GM04503 (cell line): ENCODE measurements at regions not wholly inside any gene's neighbourhood (a gene's known extent, or its start where the extent isn't known, plus 50 kb on each side); places are given as distances from the start of the nearest gene placed in this dataset.

Experiments
- DNase-seq: peaks from one replicate; pipeline ENCODE4 v3.0.0-alpha.2; 2012; ENCODE audit warnings: low read depth

DNA sequence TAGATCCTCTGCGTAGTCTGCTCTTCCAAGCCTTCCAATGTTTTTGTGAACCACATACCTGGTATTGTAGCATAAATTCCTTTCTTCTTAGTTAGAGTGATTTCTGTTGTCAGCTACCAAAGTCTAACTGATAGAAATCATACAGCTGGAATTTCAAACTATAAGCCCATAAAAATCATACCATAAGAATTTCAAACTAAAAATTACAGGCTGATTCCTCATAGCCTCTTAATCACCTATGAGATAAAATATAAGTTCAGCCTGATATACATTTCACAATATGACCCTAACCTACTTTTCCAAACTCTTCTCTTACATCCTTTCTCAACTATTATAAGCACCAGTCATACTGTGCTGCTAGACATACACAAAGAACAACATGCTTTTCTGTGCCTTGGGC is 64.8 kb downstream of the PTHLH start:
- no peak for DNase-seq

- no peak for DNase-seq
Measured at GRCh38 chr12:27906658-27907473, 65.7 kb downstream of the PTHLH start.

DNA sequence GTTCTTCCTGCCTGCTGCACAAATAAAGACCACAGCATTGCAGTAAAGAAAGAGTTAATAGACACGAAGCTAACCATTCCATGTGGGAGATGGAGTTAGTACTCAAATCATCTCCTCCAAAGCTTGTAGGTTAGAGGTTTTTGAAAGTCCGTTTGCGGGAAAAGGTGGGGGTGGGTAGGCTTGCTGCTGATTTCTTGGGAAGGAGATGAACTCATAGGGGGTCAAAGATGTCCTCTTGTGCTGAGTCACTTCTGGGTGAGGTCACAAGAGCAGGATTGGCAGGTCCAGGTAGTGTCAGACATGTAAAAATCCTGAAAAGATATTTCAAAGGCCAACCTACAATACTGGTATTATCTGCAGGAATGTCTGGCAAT is 66.4 kb downstream of the PTHLH start:
- no peak for DNase-seq

DNA sequence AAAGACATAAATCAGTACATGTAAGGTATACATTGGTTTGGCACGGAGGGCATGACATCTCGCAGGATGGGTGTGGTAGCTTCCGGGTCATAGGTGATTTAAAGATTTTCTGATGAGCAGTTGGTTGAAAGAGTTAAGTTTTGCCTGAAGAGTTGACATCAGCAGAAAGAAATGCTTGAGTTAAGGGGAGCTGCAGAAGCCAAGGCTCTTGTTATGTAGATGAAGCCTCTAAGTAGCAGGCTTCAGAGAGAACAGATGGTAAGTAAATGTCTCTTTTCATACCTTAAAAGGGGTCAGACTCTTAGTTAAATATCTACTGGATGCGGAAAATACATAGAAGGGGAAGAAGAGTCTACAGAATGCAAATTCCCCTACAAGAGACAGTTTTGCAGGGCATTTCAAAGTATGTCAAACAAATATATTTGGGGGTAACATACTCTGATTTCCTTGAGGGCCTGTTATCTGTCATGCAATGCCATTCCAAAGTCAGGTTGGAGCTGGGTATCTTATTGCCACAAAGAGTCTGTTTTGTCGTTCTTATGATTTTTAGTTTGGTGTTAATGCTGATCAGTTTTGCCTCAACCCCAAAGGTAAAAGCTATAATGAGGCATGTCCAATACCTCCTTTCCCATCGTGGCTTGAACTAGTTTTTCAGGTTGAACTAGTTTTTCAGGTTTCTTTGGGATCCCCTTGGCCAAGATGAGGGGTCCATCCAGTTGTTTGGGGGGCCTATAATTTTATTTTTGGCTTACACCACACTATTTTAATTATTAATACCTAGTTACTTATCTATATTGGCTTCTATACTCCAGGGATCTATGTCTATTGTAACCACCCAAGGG is 67.0 kb downstream of the PTHLH start:
- DNase-seq: no peak

GRCh38 chr12:27902651-27903050 is 69.9 kb downstream of the PTHLH start:
- no peak for DNase-seq

GRCh38 chr12:27901959-27902358 is 70.6 kb downstream of the PTHLH start:
- no peak for DNase-seq

DNA sequence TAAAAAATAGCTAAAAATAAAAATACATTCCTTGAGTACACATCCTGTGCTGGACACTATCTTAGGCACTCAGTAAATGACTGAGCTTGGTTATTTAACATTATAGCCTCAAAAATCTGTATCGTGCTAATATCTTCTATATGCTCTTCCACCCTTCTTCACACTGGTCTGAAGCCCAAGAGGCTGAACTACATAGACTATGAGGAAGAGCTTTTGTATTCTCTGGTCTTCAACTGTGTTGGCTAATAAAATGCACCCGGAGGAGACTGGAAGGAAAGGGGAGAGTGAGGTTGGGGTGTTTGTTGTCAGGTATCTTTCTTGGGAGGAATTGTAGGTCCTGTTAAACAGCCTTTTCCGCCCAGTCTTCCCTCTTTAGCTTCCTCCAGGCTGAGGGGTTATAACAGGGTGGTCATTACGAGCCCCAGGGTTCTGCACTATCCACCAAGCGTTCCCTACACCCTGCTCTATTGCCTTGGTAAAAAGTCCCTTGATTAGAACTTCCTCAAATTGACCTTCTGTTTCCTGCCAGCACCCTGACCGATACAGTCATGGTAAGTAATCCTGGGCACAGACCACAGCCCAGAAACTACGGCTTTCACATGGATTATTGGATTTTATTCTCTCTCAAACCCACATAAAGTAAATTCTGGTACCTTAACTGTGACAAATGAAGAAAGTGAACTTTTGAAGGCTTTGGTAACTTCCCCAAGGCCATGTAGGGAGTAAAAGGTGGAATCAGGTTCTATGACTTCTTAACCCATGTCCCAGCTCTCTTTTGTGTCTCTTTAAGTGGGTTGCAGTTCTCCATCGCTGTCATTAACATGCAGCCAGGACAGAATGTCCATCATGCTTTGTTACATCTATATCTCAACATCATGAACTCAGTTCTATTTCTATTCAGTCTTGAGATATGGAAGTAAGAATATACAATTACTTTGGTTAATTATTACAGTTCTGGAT is 71.3 kb downstream of the PTHLH start:
- no peak for DNase-seq

GRCh38 chr12:27899151-27899661 is 73.3 kb downstream of the PTHLH start:
- DNase-seq: peak; percentile 96

DNA sequence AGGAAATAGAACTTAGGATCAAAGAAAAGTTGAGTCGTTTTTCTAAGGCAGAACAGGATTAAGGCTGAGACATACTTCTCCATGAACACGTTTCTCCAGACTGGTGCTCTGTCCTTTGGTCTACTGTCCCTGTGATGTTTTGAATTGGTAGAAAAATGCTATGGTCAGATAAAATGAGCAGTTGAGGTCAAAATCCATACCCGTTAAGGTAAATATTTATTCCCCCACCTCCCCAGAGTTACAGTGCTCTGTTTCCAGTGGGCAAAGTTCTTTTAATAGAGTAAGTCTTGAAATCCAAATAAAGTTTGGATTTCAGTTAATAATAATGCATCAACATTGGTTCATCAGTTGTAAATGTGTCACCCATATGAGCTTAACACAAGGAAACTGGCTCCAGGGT is 74.5 kb downstream of the PTHLH start:
- DNase-seq: no peak

GRCh38 chr12:27896419-27896990 is 76.0 kb downstream of the PTHLH start:
- no peak for DNase-seq

GRCh38 chr12:27894309-27894708 is 78.2 kb downstream of the PTHLH start:
- no peak for DNase-seq

DNA sequence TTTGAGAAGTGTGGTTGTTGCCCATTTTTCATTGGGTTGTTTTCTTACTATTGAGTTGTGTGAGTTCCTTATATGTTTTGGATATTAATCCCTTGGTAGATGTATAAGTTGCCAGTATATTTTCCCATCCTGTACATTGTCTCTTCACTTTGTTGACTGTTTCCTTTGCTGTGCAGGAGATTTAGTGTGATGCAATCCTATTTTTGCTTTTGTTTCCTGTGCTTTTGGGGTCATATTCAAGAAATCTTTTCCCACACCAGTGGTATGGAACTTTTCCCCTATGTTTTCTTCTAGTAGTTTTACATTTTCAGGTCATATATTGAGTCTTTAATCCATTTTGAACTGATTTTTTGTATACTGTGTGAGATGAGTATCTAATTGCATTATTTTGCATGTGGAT is 92.8 kb downstream of the PTHLH start:
- no peak for DNase-seq

DNA sequence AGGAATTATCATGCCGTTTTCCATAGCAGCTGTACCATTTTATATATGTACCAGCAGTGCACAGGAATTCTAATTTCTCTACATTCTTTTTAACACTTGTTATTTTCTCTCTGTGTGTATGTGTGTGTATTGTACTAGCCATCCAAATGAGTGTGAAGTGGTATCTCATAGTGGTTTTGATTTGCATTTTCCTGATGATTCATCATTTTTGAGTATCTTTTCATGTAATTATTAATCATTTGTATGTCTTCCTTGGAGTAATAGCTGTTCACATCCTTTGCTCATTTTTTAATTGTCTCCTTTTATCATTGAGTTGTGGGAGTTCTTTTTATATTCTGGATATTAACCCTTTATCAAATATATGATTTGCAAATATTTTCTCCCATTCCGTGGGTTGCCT is 95.6 kb upstream of the MANSC4 start:
- DNase-seq: no peak

- DNase-seq: no peak
Measured at GRCh38 chr12:27873010-27873409, 93.0 kb upstream of the MANSC4 start.

DNA sequence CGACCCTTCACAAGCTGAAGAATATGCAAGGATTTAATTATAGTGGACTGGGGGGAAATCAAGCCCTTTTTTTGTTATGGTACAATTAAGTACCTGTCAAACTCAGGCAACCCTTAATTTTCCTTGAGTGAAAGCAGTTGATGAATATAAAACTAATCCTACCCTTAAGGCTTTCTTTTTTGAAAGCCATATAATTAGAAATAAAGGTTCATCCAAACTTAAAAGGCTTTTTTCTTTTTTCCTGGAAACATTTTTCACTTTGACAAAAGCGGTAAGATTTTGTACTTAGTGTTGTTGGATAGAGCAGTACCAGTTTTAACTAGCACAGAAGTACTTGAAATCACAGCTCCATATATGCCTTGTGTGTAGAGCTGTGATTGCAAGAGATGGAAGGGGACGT is 91.9 kb upstream of the MANSC4 start:
- no peak for DNase-seq

DNA sequence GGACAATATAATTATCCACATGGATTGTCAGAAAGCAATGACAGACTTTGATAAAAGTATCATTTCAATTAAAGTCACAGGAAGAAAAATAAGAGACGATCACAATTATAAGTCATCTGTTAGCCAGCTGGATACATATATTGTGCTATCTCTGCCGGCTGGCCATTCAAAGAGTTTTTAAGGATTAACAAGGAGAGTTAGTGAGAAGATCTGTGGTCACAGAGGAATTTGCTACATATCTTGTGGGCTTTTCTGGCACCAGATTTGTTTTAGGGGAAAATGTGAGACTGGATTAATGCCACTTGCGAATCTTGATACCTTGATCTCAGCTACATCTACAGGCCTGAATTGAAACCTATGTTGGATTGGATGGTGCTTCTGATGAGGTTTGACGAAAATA is 90.9 kb upstream of the MANSC4 start:
- DNase-seq: peak; percentile 71

GRCh38 chr12:27869567-27869966 is 89.5 kb upstream of the MANSC4 start:
- no peak for DNase-seq

- peak; percentile 79 for DNase-seq
Measured at GRCh38 chr12:27868139-27868538, 88.1 kb upstream of the MANSC4 start.

- DNase-seq: peak; percentile 34
Measured at GRCh38 chr12:27866373-27867101, 86.5 kb upstream of the MANSC4 start.

DNA sequence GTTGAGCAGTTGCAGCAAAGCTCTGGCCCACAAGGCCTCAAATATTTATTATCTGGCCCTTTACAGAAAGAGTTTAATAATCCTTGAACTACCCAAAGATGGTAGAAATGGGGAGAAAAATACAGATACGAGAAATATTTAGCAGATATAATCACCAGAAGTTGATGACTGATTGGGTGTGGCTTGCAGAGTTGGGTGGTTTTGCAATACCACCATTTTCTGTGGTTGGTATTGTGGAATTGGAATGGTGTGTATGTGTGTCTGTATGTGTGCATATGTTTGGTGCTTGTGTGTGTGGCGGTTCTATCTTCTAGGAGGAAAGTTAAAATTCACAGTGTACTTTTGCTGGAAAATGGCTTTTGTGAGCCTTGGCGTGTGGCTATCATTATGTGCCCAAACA is 85.4 kb upstream of the MANSC4 start:
- peak; percentile 78 for DNase-seq

GRCh38 chr12:27864521-27864920 is 84.5 kb upstream of the MANSC4 start:
- DNase-seq: no peak
